ENCODE measurements at regions not wholly inside any gene's neighbourhood (a gene's known extent, or its start where the extent isn't known, plus 50 kb on each side); places are given as distances from the start of the nearest gene placed in this dataset.

DNA sequence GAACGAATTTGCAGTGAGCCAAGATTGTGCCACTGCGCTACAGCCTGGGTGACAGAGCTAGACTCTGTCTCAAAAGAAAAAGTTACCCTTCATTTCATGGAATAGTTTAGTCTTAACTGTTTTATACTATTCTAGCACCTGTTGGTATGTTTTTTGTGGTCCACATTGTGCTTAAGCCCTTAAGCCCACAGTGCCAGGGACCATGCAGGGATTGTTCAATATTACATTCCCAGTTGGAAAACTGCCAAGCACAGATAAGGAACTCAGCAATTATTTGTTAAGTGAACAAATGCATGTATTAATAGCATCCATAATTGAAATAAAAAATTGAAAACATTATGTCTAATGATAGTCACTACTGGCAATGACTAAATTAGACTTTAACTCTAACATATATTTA lies 193.5 kb downstream of the PCDH17 start (continued):
- TF ChIP-seq PML (IDR thresholded peaks at IDR 0.05; ENCODE audit: low read length) (no peak), BHLHE40 (IDR thresholded peaks at IDR 0.05; ENCODE audit: borderline replicate concordance in 1 of 2, low read depth in 2 of 2, low read length in 1 of 2) (no peak), RUNX3 (IDR thresholded peaks at IDR 0.05; ENCODE audit: low read length) (no peak), RAD21 (IDR thresholded peaks at IDR 0.05; ENCODE audit: insufficient read depth, low read depth, low read length) (no peak)

DNA sequence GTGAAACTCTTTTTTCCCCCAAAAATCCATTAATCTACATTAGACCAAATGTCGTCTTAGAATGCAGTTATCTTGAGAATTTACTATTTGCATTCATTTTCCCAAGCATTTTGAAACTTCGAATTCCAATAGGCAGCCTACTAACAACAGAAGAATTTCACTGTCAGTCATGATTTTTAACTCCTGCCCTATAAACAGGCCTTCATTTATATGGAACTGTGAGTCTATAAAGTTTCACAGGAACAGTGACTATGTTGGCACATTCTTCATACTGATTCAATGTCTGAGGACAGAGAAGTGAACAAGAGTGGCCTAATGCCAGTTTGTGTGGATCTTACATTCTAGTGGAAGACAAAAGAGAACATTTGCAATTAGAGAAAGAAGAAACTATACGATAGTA lies 198.0 kb downstream of the PCDH17 start:
- CTCF ChIA-PET, result no interaction called here
- Histone ChIP-seq H3K4me3 (no peak overlapping the region), H3K79me2 (ENCODE audit: control insufficient read depth, insufficient read depth, low read length) (no peaks in the 10 kb centered on the region), H2AFZ (ENCODE audit: control insufficient read depth, low read depth, low read length) (no peak overlapping the region), H3K4me1 (ENCODE audit: control insufficient read depth, insufficient read depth, low read length) (no peaks in the 10 kb centered on the region), H3K27ac (ENCODE audit: control insufficient read depth, insufficient read depth) (no peak overlapping the region), H4K20me1 (ENCODE audit: control insufficient read depth, insufficient read depth) (no peaks in the 10 kb centered on the region), H3K27me3 (replicated peaks in 1 of 2; ENCODE audit: control insufficient read depth in 2 of 2, insufficient read depth in 2 of 2, low read length in 1 of 2) (no peaks in the 10 kb centered on the region), H3K9me3 (replicated peaks; ENCODE audit: control insufficient read depth, insufficient read depth, low read length) (no peaks in the 10 kb centered on the region), H3K4me2 (ENCODE audit: control insufficient read depth, insufficient read depth) (no peak overlapping the region), H3K9ac (ENCODE audit: control insufficient read depth, insufficient read depth, low read length) (no peak overlapping the region), H3K36me3 (ENCODE audit: control insufficient read depth in 2 of 2, insufficient read depth in 2 of 2, low read length in 1 of 2) (no peaks in the 10 kb centered on the region)
- TF ChIP-seq NR2C2 (IDR thresholded peaks at IDR 0.05; ENCODE audit: borderline replicate concordance, control insufficient read depth, insufficient read length, low read depth) (no peak), SMAD5 (IDR thresholded peaks at IDR 0.05; ENCODE audit: low read depth) (no peak)
- RAD21 ChIA-PET (ENCODE audit: unreplicated experiment), result no interaction called here
- ATAC-seq, result no peak
- no peak for FAIRE-seq
- in situ Hi-C loops (cut with MboI), result no loop called here
- intact Hi-C loops (cut with micrococcal nuclease; ENCODE audit: unreplicated experiment), result no loop called here
- BruUV-seq (replicated peaks), result no TSS peak
- POLR2A ChIA-PET, result no interaction called here
- SMC1A ChIA-PET (ENCODE audit: uncharacterized antibody, unreplicated experiment), result no interaction called here
- no peak for DNase-seq (ENCODE audit: low read depth, low spot score)
- 2% methylated on average over 3 of the region's 3 CpGs for WGBS (ENCODE audit: insufficient coverage, insufficient replicate concordance, low lambda C conversion rate, missing lambda C conversion rate)

DNA sequence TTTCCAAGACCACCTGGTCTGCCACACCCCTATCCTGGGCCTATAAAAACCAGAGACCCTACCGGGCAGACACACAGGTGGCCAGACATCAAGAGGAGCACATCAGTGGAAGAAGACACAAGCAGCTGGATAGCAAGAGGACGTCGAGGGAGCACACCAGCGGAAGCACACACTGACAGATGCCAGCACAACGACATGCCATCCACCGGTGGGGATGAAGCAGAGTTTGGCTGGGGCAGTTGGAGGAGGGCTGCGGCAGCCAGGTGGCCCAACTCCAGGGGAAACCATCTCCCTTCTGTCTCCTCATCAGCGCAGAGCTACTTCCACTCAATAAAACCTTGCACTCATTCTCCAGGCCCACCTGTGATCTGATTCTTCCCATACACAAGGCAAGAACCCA lies 200.6 kb downstream of the PCDH17 start:
- FAIRE-seq (no peak), DNase-seq (ENCODE audit: low read depth, low spot score) (no peak), ATAC-seq (no peak)
- Histone ChIP-seq H4K20me1 (ENCODE audit: control insufficient read depth, insufficient read depth) (no peaks in the 10 kb centered on the region), H3K4me3 (no peak overlapping the region), H3K27me3 (replicated peaks in 1 of 2; ENCODE audit: control insufficient read depth in 2 of 2, insufficient read depth in 2 of 2, low read length in 1 of 2) (no peaks in the 10 kb centered on the region), H3K36me3 (ENCODE audit: control insufficient read depth in 2 of 2, insufficient read depth in 2 of 2, low read length in 1 of 2) (no peaks in the 10 kb centered on the region), H2AFZ (ENCODE audit: control insufficient read depth, low read depth, low read length) (no peak overlapping the region), H3K27ac (ENCODE audit: control insufficient read depth, insufficient read depth) (no peak overlapping the region), H3K9ac (ENCODE audit: control insufficient read depth, insufficient read depth, low read length) (no peak overlapping the region), H3K4me1 (ENCODE audit: control insufficient read depth, insufficient read depth, low read length) (no peaks in the 10 kb centered on the region), H3K4me2 (ENCODE audit: control insufficient read depth, insufficient read depth) (no peak overlapping the region), H3K9me3 (replicated peaks; ENCODE audit: control insufficient read depth, insufficient read depth, low read length) (no peaks in the 10 kb centered on the region), H3K79me2 (ENCODE audit: control insufficient read depth, insufficient read depth, low read length) (no peaks in the 10 kb centered on the region)
- POLR2A ChIA-PET, result no interaction called here
- RAD21 ChIA-PET (ENCODE audit: unreplicated experiment), result no interaction called here
- BruUV-seq (replicated peaks), result no TSS peak
- in situ Hi-C loops (cut with MboI) (no loop called here), intact Hi-C loops (cut with micrococcal nuclease; ENCODE audit: unreplicated experiment) (no loop called here)
- SMC1A ChIA-PET (ENCODE audit: uncharacterized antibody, unreplicated experiment), result no interaction called here
- WGBS (ENCODE audit: insufficient coverage, insufficient replicate concordance, low lambda C conversion rate, missing lambda C conversion rate), result 14% methylated on average over 8 of the region's 8 CpGs
- CTCF ChIA-PET, result no interaction called here
- TF ChIP-seq IKZF2 (IDR thresholded peaks at IDR 0.05), result no peak
- no peak for TF ChIP-seq NR2F1 (conservative IDR thresholded peaks at IDR 0.05)
- TF ChIP-seq CREB1 (IDR thresholded peaks at IDR 0.05; ENCODE audit: low read depth), result no peak
- TF ChIP-seq EED (IDR thresholded peaks at IDR 0.05; ENCODE audit: low read depth), result no peak
- TF ChIP-seq TCF3 (IDR thresholded peaks at IDR 0.05; ENCODE audit: borderline replicate concordance, insufficient read depth, low read depth, low read length), result no peak
- TF ChIP-seq RFX5 (IDR thresholded peaks at IDR 0.05; ENCODE audit: low read depth, low read length), result no peak
- TF ChIP-seq IRF4 (IDR thresholded peaks at IDR 0.05; ENCODE audit: low read depth, low read length), result no peak
- no peak for TF ChIP-seq YY1 (IDR thresholded peaks at IDR 0.05; ENCODE audit: low read depth, low read length)
- no peak for TF ChIP-seq SRF (IDR thresholded peaks at IDR 0.05; ENCODE audit: low read depth in 2 of 2, low read length in 2 of 2)
- no peak for TF ChIP-seq NFIC (IDR thresholded peaks at IDR 0.05; ENCODE audit: low read depth, low read length)
- TF ChIP-seq CHD1 (IDR thresholded peaks at IDR 0.05; ENCODE audit: low read depth, low read length), result no peak
- TF ChIP-seq RUNX3 (IDR thresholded peaks at IDR 0.05; ENCODE audit: low read length), result no peak
- TF ChIP-seq RB1 (IDR thresholded peaks at IDR 0.05; ENCODE audit: borderline replicate concordance), result no peak
- TF ChIP-seq STAT3 (IDR thresholded peaks at IDR 0.05; ENCODE audit: low read depth, low read length), result no peak
- no peak for TF ChIP-seq SIX5 (IDR thresholded peaks at IDR 0.05; ENCODE audit: low read depth, low read length, severe bottlenecking)
- no peak for TF ChIP-seq MEF2A (IDR thresholded peaks at IDR 0.05; ENCODE audit: insufficient read depth, low read depth, low read length)
- no peak for TF ChIP-seq MXI1 (IDR thresholded peaks at IDR 0.05; ENCODE audit: low read depth, low read length)
